Omental fat pad (tissue), 3 donors: ENCODE measurements at regions not wholly inside any gene's neighbourhood (a gene's known extent, or its start where the extent isn't known, plus 50 kb on each side); places are given as distances from the start of the nearest gene placed in this dataset.

Experiments
- ATAC-seq: fragments of 150-250 bp; one replicate; pipeline ENCODE4 v1.9.1; 2016; ENCODE audit warnings: mild to moderate bottlenecking, moderate library complexity; ENCODE audit not compliant: low FRiP score
- DNase-seq: peaks from one replicate; pipeline ENCODE4 v3.0.0-alpha.2; 2019; ENCODE audit warnings: low spot score
- TF ChIP-seq, protein P1 (sequence below), 3 donors: fragments of 450-650 bp; IDR thresholded peaks; one replicate each; pipeline ENCODE4 v1.5.1; 2016 to 2017; ENCODE audit warnings: antibody characterized with exemption in 3 of 3, mild to moderate bottlenecking in 3 of 3, moderate library complexity in 2 of 3

DNA sequence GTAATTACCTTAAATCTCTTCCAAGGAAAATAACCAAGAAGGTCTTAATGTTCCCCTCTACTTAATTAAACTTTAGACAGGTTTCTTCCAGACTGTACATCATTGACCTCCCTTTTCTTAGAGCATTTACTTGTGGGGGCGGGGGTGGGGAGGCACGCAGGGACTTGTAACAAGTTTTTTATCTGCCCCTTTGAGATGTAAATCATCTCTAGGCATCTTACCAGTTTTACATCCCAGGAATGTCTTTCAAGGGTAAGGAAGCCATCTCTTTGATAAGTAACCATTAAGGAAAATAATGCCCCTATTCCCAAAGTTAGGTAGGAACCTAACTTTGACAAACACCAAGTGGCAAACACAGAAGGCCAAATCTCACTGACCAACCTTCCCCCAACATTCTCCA is 528.6 kb downstream of the SUCLA2 start:
- ATAC-seq (no peak), DNase-seq (no peak)
- TF ChIP-seq, protein P1, sequence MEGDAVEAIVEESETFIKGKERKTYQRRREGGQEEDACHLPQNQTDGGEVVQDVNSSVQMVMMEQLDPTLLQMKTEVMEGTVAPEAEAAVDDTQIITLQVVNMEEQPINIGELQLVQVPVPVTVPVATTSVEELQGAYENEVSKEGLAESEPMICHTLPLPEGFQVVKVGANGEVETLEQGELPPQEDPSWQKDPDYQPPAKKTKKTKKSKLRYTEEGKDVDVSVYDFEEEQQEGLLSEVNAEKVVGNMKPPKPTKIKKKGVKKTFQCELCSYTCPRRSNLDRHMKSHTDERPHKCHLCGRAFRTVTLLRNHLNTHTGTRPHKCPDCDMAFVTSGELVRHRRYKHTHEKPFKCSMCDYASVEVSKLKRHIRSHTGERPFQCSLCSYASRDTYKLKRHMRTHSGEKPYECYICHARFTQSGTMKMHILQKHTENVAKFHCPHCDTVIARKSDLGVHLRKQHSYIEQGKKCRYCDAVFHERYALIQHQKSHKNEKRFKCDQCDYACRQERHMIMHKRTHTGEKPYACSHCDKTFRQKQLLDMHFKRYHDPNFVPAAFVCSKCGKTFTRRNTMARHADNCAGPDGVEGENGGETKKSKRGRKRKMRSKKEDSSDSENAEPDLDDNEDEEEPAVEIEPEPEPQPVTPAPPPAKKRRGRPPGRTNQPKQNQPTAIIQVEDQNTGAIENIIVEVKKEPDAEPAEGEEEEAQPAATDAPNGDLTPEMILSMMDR (IDR thresholded peaks at IDR 0.05): no peak

DNA sequence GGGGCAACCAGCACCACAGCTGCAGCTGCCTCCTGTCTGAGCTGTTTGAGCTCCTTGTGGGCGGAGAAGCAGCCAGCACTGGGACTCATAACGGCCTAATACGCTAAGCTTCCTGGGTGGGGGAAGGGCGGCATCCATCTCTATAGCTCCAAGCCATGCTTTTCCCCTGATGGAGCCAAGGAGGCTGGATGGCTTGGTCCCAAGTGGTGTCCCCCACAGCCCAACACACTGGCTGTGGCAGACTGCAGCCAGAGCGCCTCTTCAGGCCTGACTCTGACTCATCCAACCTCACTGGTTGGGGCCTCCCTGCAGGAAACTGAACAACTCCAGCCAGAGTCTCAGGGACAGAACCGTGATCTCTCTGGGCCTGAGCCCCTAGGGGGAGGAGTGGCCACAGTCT is 537.3 kb downstream of the SUCLA2 start:
- ATAC-seq: no peak
- TF ChIP-seq, protein P1 (IDR thresholded peaks at IDR 0.05): no peak
- no peak for DNase-seq

- ATAC-seq (no peak), DNase-seq (no peak)
- TF ChIP-seq, protein P1 (IDR thresholded peaks at IDR 0.05): no peak
These were observed 538.1 kb downstream of the SUCLA2 start for GRCh38 chr13:47463002-47463401.

DNA sequence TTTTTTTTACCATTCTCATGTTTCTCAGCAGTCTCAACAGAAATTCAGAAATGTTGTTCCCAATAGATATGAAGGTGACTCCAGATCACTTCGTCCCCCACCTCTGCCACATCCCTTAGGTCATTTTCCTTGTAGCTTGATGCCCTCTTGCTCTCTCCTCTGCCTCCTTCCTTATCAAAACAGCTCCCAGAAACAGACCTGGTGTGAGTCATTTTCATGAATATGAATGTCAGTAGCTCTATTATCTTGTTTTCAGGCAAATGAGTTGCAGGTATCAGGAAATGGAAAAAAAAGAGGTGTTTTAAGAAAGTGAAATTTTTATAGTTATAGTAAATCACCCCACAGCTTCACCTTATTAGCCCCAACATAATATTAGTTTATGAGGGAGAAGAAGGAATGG is 539.3 kb downstream of the SUCLA2 start:
- no peak for DNase-seq
- TF ChIP-seq, protein P1 (IDR thresholded peaks at IDR 0.05): no peak
- no peak for ATAC-seq

DNA sequence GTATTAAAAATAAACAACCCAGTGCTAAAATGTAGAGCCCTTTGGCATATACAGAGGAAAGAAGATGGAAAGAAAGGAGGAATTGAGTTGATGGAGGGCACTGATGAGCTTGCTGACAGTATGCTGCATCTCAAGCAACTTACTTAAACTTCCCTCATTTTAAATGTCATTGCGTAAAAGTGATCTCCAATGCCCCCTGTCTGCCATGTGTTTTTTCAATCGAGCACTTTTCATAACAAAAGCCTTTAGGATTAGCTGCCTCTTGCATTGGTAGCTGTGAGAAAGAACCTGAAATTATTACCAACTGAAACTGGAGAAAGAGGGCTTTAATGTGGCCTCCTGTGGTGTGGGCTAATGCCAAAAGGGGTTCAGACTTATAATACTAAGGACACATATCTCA is 541.6 kb downstream of the SUCLA2 start:
- no peak for ATAC-seq
- no peak for DNase-seq
- TF ChIP-seq, protein P1 (IDR thresholded peaks at IDR 0.05): no peak

DNA sequence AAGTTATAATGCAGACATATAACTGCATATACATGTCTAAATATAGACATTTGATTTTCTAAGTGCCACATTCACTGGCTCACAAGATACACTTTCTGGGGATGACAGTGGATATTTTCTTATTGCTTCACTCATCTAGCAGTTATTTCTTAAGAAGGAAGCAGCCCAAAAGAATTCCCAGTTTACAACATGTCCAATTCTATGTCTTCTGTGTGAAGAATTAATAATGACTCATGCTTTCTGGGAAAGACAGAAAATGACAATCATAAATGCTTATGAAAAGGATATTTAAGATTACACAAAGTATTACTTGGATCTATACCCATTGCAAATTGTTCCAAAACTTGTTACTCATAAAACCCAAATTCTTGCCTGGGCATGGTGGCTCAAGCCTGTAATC is 543.4 kb downstream of the SUCLA2 start:
- ATAC-seq (peak; percentile 53), DNase-seq (no peak)
- TF ChIP-seq, protein P1 (IDR thresholded peaks at IDR 0.05): no peak

DNA sequence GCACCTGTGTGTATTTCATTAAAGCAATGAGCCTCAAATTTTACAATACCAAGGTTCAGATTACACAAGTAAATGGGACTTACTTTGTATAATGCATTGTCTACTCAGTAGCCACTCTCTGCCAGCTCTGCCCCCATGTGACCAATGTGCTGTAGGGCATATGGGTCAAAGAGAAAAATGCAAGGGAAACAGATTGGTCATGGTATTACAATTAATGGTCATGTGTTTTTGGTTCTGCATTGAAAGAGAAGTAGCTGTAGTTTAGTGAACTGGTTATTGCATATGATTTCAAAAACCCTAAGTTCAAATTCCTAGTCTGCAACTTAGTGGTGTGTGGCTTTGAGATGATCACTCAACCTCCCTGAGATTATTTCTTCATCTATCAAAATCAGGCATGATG is 545.4 kb downstream of the SUCLA2 start:
- DNase-seq: no peak
- no peak for ATAC-seq
- TF ChIP-seq, protein P1 (IDR thresholded peaks at IDR 0.05): no peak
